ENCODE measurements at regions not wholly inside any gene's neighbourhood (a gene's known extent, or its start where the extent isn't known, plus 50 kb on each side); places are given as distances from the start of the nearest gene placed in this dataset.
"Not testable (repeated sequence)": the region's sequence is repeated elsewhere in the genome, so short reads cannot be mapped to it uniquely, and the experiment has no call there.

GRCh38 chr12:131644481-131644880, 66.4 kb upstream of the SFSWAP start:
- no peak for DNase-seq (ENCODE audit: low spot score)
- no peak overlapping the region for H3K4me3 Mint-ChIP-seq
- TF ChIP-seq EZH2 (IDR thresholded peaks at IDR 0.05) (no peak), CTCF (IDR thresholded peaks at IDR 0.05) (no peak), EZH2phosphoT487 (IDR thresholded peaks at IDR 0.05) (no peak)

GRCh38 chr12:131644917-131645316, 66.0 kb upstream of the SFSWAP start:
- H3K4me3 Mint-ChIP-seq; H3K36me3 Mint-ChIP-seq; H3K79me2 ChIP-seq (ENCODE audit: low read depth); H3K9me3 ChIP-seq (ENCODE audit: low read depth); H2AFZ ChIP-seq (replicated peaks); H3K27me3 ChIP-seq; H3K4me1 ChIP-seq; H3K36me3 ChIP-seq; H4K20me1 ChIP-seq (ENCODE audit: low read depth); H3F3A ChIP-seq (ENCODE audit: low read depth); H3K4me3 ChIP-seq; H3K27me3 Mint-ChIP-seq (ENCODE audit: insufficient read depth, low read depth); H3K4me1 Mint-ChIP-seq; DNase-seq (ENCODE audit: low spot score); H3K4me2 ChIP-seq; H3K27ac ChIP-seq; H3K9me3 Mint-ChIP-seq; H3K9ac ChIP-seq; H3K27ac Mint-ChIP-seq: not testable (repeated sequence)

More at GRCh38 chr12:131644481-131644880, 66.4 kb upstream of the SFSWAP start:
- Mint-ChIP-seq H3K9me3 (peaks cover 2% of the 10 kb centered on the region), H3K36me3 (no peaks in the 10 kb centered on the region), H3K27me3 (ENCODE audit: insufficient read depth, low read depth) (peaks cover 8% of the 10 kb centered on the region), H3K4me1 (peaks cover 2% of the 10 kb centered on the region), H3K27ac (no peak overlapping the region)
- Histone ChIP-seq H3K4me1 (no peaks in the 10 kb centered on the region), H4K20me1 (ENCODE audit: low read depth) (no peaks in the 10 kb centered on the region), H3K9ac (no peak overlapping the region), H3K79me2 (ENCODE audit: low read depth) (no peaks in the 10 kb centered on the region), H2AFZ (replicated peaks) (no peak overlapping the region), H3K36me3 (no peaks in the 10 kb centered on the region), H3K9me3 (ENCODE audit: low read depth) (no peaks in the 10 kb centered on the region), H3K4me2 (no peak overlapping the region), H3K27me3 (no peaks in the 10 kb centered on the region), H3K4me3 (no peak overlapping the region), H3K27ac (no peak overlapping the region), H3F3A (ENCODE audit: low read depth) (no peaks in the 10 kb centered on the region)

- not testable (repeated sequence) for H3K4me1 Mint-ChIP-seq; H3K27me3 Mint-ChIP-seq (ENCODE audit: insufficient read depth, low read depth); H3K9me3 Mint-ChIP-seq; H4K20me1 ChIP-seq (ENCODE audit: low read depth); H3K36me3 Mint-ChIP-seq; H3F3A ChIP-seq (ENCODE audit: low read depth); H3K9ac ChIP-seq; H2AFZ ChIP-seq (replicated peaks); H3K4me3 Mint-ChIP-seq; H3K79me2 ChIP-seq (ENCODE audit: low read depth); H3K4me1 ChIP-seq; H3K4me3 ChIP-seq; H3K4me2 ChIP-seq; H3K27ac Mint-ChIP-seq; DNase-seq (ENCODE audit: low spot score); H3K9me3 ChIP-seq (ENCODE audit: low read depth); H3K27ac ChIP-seq; H3K27me3 ChIP-seq; H3K36me3 ChIP-seq
Observed at GRCh38 chr12:131645557-131645956, 65.3 kb upstream of the SFSWAP start.

DNA sequence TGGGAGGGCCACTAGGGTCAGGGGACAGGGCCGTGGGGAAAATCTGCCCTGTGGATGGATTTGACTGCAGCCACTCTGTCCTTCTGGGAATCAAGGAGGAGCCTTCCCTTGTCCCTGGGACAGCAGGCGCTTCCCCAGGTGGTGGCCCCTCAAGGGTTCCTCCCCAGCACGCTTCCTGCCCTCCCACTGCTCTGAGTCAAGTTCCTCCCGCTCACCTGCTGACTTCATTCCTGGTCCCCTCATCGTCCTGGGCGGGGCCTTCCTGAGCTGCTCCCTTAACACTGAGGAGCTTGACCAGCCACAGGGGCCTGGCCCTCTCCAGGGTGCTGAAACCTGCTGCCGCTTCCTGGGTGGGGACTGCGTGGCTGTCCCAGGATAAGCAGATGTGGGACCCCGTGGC, 64.4 kb upstream of the SFSWAP start:
- not testable (repeated sequence) for H3K27ac Mint-ChIP-seq; H3K79me2 ChIP-seq (ENCODE audit: low read depth); H3K4me3 Mint-ChIP-seq; H3F3A ChIP-seq (ENCODE audit: low read depth); H3K4me1 Mint-ChIP-seq; H3K27me3 ChIP-seq; H3K36me3 ChIP-seq; H3K36me3 Mint-ChIP-seq; H3K27me3 Mint-ChIP-seq (ENCODE audit: insufficient read depth, low read depth); H3K4me1 ChIP-seq; H3K9me3 Mint-ChIP-seq; H3K4me2 ChIP-seq; H2AFZ ChIP-seq (replicated peaks); H3K9ac ChIP-seq; H3K27ac ChIP-seq; H3K9me3 ChIP-seq (ENCODE audit: low read depth); H4K20me1 ChIP-seq (ENCODE audit: low read depth); H3K4me3 ChIP-seq
- DNase-seq (ENCODE audit: low spot score): peak; percentile 42

- peaks cover 8% of the 10 kb centered on the region for H3K27me3 Mint-ChIP-seq (ENCODE audit: insufficient read depth, low read depth)
Observed at GRCh38 chr12:131647667-131648066, 63.2 kb upstream of the SFSWAP start.

DNA sequence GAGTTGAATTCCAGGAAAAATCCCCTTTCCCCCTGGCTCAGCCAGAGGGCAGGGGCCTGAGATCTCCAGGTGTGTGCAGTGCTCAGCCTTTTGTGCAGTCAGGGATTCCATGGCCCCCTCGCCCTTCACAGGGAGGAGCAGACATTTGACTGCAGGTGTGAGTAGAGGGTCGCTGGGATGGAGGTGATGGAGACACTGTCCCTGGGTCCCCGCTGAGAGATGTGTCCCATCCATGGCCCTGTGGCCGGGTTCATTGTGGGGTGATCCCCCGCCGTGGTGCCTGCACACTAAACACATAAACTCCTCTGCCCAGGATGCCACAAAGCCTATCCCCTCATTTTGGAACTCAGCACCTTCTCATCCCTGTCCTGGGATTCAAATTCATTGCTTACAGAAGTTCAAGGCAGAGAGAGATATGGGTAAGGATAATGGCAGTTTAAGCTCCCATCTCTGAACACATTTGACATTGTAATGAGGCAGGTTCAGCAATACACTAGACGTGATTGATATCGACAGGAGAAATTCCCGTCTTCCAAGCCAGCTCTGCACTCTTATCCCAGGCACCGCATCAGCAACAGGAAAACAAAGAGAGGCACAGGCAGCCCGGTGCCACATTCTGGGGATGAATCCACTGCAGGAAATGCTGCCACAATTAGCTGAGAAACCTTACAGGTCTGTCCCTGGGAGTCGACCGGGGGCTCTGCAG, 55.3 kb upstream of the SFSWAP start:
- peaks cover 11% of the 10 kb centered on the region for H3K27me3 Mint-ChIP-seq (ENCODE audit: insufficient read depth, low read depth)
- H3K4me1 Mint-ChIP-seq; H3K9me3 ChIP-seq (ENCODE audit: low read depth); H3K9ac ChIP-seq; H4K20me1 ChIP-seq (ENCODE audit: low read depth); H3K4me3 Mint-ChIP-seq; H3F3A ChIP-seq (ENCODE audit: low read depth); H3K27me3 ChIP-seq; H2AFZ ChIP-seq (replicated peaks); H3K27ac Mint-ChIP-seq; H3K4me3 ChIP-seq; H3K79me2 ChIP-seq (ENCODE audit: low read depth); H3K4me2 ChIP-seq; H3K27ac ChIP-seq; H3K36me3 ChIP-seq; H3K4me1 ChIP-seq; H3K36me3 Mint-ChIP-seq; DNase-seq (ENCODE audit: low spot score); H3K9me3 Mint-ChIP-seq: not testable (repeated sequence)

More at GRCh38 chr12:131647667-131648066, 63.2 kb upstream of the SFSWAP start:
- Histone ChIP-seq H3K4me1 (no peaks in the 10 kb centered on the region), H4K20me1 (ENCODE audit: low read depth) (no peaks in the 10 kb centered on the region), H3F3A (ENCODE audit: low read depth) (no peaks in the 10 kb centered on the region), H3K36me3 (no peaks in the 10 kb centered on the region), H3K4me2 (no peak overlapping the region), H2AFZ (replicated peaks) (no peak overlapping the region), H3K27me3 (no peaks in the 10 kb centered on the region), H3K9me3 (ENCODE audit: low read depth) (no peaks in the 10 kb centered on the region), H3K27ac (no peak overlapping the region), H3K9ac (no peak overlapping the region), H3K4me3 (no peak overlapping the region), H3K79me2 (ENCODE audit: low read depth) (no peaks in the 10 kb centered on the region)
- TF ChIP-seq EZH2 (IDR thresholded peaks at IDR 0.05) (no peak), CTCF (IDR thresholded peaks at IDR 0.05) (no peak), EZH2phosphoT487 (IDR thresholded peaks at IDR 0.05) (no peak)
- peak overlapping the region; percentile 12 for H3K4me3 Mint-ChIP-seq
- H3K36me3 Mint-ChIP-seq: no peaks in the 10 kb centered on the region
- H3K9me3 Mint-ChIP-seq: peaks cover 2% of the 10 kb centered on the region
- H3K27ac Mint-ChIP-seq: no peak overlapping the region
- no peak for DNase-seq (ENCODE audit: low spot score)
- H3K4me1 Mint-ChIP-seq: peaks cover 2% of the 10 kb centered on the region
